Natural killer cell (primary cell): ENCODE measurements at regions not wholly inside any gene's neighbourhood (a gene's known extent, or its start where the extent isn't known, plus 50 kb on each side); places are given as distances from the start of the nearest gene placed in this dataset.

Source experiments
- ATAC-seq, 3 donors: fragments of 150-1000 bp in 2 of 3; fragments of 200-7000 bp in 1 of 3; cut with Tn5 transposase; 1 replicate in 1 of 3; 2 replicates in 2 of 3; pipeline ENCODE4 v1.10.0; 2021; ENCODE audit warnings: mild to moderate bottlenecking in 2 of 3, moderate library complexity in 2 of 3
- DNase-seq, 2 donors: peaks; one replicate each; pipeline versions ENCODE4 v3.0.0 to v3.0.0-alpha.2; 2013 to 2021; ENCODE audit warnings: mixed read lengths in 1 of 2
- H3K27ac ChIP-seq: one replicate; pipeline ENCODE4 v1.5.1; 2013; ENCODE audit warnings: mild to moderate bottlenecking, low read length
- H3K27me3 ChIP-seq: one replicate; pipeline ENCODE4 v1.6.1; 2013; ENCODE audit warnings: low read length; ENCODE audit not compliant: control insufficient read depth, insufficient read depth
- H3K36me3 ChIP-seq: one replicate; pipeline ENCODE4 v1.6.1; 2013; ENCODE audit warnings: low read length; ENCODE audit not compliant: control insufficient read depth, insufficient read depth
- H3K4me1 ChIP-seq: one replicate; pipeline ENCODE4 v1.6.1; 2013; ENCODE audit warnings: low read length; ENCODE audit not compliant: control insufficient read depth, insufficient read depth
- H3K4me3 ChIP-seq: one replicate; pipeline ENCODE4 v1.5.1; 2013; ENCODE audit warnings: low read length
- H3K9me3 ChIP-seq: one replicate; pipeline ENCODE4 v1.6.1; 2013; ENCODE audit warnings: low read length; ENCODE audit not compliant: control insufficient read depth, insufficient read depth
- H3K27ac Mint-ChIP-seq, 2 donors: one replicate each; pipeline ENCODE4 v1.8.0; 2022; ENCODE audit warnings: mild to moderate bottlenecking in 2 of 2, mixed read lengths in 2 of 2, moderate library complexity in 1 of 2
- H3K27me3 Mint-ChIP-seq, 2 donors: one replicate each; pipeline ENCODE4 v1.8.0; 2022; ENCODE audit warnings: low read depth in 2 of 2, mixed read lengths in 2 of 2
- H3K36me3 Mint-ChIP-seq: one replicate; pipeline ENCODE4 v1.8.0; 2022; ENCODE audit warnings: mixed read lengths
- H3K4me1 Mint-ChIP-seq, 2 donors: one replicate each; pipeline ENCODE4 v1.8.0; 2022; ENCODE audit warnings: mixed read lengths in 2 of 2
- H3K4me3 Mint-ChIP-seq: one replicate; pipeline ENCODE4 v1.8.0; 2022; ENCODE audit warnings: mild to moderate bottlenecking, moderate library complexity, mixed read lengths
- H3K9me3 Mint-ChIP-seq, 2 donors: one replicate each; pipeline ENCODE4 v1.8.0; 2022; ENCODE audit warnings: mixed read lengths in 2 of 2
- WGBS: methylation state at CpG from one replicate; pipeline ENCODE4 v1.1.7; 2013; ENCODE audit warnings: missing lambda C conversion rate; ENCODE audit not compliant: insufficient coverage; 5-methylcytosine and 5-hydroxymethylcytosine counted together
- intact Hi-C: fragments of 100-400 bp; cut with micrococcal nuclease; formaldehyde crosslinking; loops from one replicate; pipeline ENCODE4 v1.14.2; 2022
- TF ChIP-seq, protein P1 (sequence below): fragments of 200-600 bp; IDR thresholded peaks from one replicate; pipeline ENCODE4 v1.8.0; 2022; ENCODE audit warnings: antibody characterized with exemption

DNA sequence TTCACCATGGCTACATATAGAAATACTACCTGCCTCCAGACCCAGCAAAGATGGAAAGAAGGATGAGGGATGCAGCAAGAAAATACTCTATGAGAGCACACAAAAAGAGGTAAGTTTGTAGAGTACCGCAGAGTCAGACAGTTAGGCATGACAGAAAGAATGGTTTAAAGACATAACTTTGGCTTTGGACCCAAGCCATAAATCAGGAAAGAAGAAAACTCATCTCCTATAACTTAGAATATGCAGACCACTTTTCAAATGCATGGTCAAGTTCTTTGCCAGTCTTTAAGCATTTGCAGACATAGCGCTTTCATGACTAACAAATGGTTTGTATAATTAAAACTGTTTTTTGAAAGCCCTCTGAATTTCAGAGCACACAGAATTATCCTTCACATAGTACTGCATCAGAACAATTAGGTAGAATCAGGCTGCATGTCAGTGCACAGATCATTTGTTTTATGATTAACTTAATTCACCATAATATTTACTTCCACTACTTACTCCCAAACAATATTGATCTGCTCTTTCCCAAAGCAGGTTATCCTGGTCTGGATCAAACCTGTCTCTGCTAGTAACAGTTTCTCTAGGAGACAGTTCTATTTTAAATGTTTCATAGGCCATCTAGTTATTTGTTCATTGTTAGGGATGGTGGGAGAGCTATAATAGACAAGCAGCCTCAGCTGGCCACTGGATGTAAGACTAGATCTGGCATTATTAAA, 280.7 kb upstream of the NR5A2 start:
- ATAC-seq: no peak
- 92% methylated on average over 1 of the region's 2 CpGs for WGBS

DNA sequence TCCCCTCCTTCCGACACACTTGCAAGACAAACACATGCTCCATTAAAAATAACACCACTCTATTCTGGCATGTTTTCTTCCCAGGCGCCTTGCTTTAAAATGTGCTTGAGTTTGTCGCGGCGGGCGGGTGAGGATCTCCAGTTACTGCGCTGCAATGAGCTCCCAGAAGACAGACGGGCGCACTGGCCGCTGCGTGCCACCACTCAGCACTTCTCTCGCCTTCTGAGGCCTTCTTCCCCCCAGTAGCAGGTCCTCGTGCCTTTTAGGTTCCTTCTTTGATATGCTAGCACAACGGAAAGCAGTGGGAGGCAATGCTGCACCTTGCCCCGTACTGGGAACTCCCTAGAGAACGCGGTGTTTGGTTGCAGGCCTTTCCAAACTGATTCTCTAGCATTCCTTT, 279.5 kb upstream of the NR5A2 start:
- intact Hi-C loops: no loop called here

More for the DNA sequence above, 280.7 kb upstream of the NR5A2 start:
- H3K4me1 ChIP-seq: no peaks in the 10 kb centered on the region
- no peaks in the 10 kb centered on the region for H3K36me3 ChIP-seq
- H3K27ac ChIP-seq: no peak overlapping the region
- TF ChIP-seq, protein P1, sequence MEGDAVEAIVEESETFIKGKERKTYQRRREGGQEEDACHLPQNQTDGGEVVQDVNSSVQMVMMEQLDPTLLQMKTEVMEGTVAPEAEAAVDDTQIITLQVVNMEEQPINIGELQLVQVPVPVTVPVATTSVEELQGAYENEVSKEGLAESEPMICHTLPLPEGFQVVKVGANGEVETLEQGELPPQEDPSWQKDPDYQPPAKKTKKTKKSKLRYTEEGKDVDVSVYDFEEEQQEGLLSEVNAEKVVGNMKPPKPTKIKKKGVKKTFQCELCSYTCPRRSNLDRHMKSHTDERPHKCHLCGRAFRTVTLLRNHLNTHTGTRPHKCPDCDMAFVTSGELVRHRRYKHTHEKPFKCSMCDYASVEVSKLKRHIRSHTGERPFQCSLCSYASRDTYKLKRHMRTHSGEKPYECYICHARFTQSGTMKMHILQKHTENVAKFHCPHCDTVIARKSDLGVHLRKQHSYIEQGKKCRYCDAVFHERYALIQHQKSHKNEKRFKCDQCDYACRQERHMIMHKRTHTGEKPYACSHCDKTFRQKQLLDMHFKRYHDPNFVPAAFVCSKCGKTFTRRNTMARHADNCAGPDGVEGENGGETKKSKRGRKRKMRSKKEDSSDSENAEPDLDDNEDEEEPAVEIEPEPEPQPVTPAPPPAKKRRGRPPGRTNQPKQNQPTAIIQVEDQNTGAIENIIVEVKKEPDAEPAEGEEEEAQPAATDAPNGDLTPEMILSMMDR: no peak
- Mint-ChIP-seq H3K9me3 (no peaks in the 10 kb centered on the region), H3K36me3 (no peaks in the 10 kb centered on the region), H3K4me1 (no peaks in the 10 kb centered on the region), H3K27ac (no peak overlapping the region), H3K27me3 (no peaks in the 10 kb centered on the region), H3K4me3 (no peak overlapping the region)
- no peaks in the 10 kb centered on the region for H3K27me3 ChIP-seq
- H3K9me3 ChIP-seq: no peaks in the 10 kb centered on the region
- no peak for DNase-seq
- intact Hi-C loops: no loop called here
- H3K4me3 ChIP-seq: no peak overlapping the region

DNA sequence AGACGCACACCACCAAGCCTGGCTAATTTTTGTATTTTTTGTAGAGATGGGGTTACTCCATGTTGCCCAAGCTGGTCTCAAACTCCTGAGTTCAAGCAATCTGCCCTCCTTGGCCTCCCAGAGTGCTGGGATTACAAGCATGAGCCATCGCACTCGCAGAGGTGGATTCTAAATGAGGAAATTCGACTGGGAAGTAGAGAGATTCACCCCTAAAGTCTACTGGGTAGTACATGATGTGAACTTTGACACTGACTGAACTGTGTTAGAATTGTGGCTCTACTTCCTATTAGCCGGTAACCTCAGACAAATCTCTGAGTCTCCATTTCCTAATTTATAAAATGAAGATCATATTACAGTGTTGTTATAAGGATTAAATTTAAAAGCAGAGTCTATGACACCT, 276.0 kb upstream of the NR5A2 start:
- no peaks in the 10 kb centered on the region for H3K9me3 ChIP-seq
- no peak overlapping the region for H3K4me3 ChIP-seq
- Mint-ChIP-seq H3K9me3 (no peaks in the 10 kb centered on the region), H3K27me3 (peaks cover 4 to 7% of the 10 kb centered on the region in 2 donors), H3K36me3 (no peaks in the 10 kb centered on the region), H3K4me1 (no peaks in the 10 kb centered on the region), H3K27ac (no peak overlapping the region), H3K4me3 (no peak overlapping the region)
- H3K27ac ChIP-seq: no peak overlapping the region
- H3K27me3 ChIP-seq: no peaks in the 10 kb centered on the region
- 85% methylated on average over 4 of the region's 5 CpGs for WGBS
- no peak for DNase-seq
- TF ChIP-seq, protein P1: no peak
- intact Hi-C loops: no loop called here
- ATAC-seq: no peak
- no peaks in the 10 kb centered on the region for H3K36me3 ChIP-seq
- no peaks in the 10 kb centered on the region for H3K4me1 ChIP-seq

More for the DNA sequence above, 279.5 kb upstream of the NR5A2 start:
- Mint-ChIP-seq H3K27ac (no peak overlapping the region), H3K4me3 (no peak overlapping the region), H3K27me3 (no peaks in the 10 kb centered on the region), H3K4me1 (no peaks in the 10 kb centered on the region), H3K36me3 (no peaks in the 10 kb centered on the region), H3K9me3 (no peaks in the 10 kb centered on the region)
- Histone ChIP-seq H3K4me3 (no peak overlapping the region), H3K9me3 (no peaks in the 10 kb centered on the region), H3K4me1 (no peaks in the 10 kb centered on the region), H3K27ac (no peak overlapping the region), H3K36me3 (no peaks in the 10 kb centered on the region), H3K27me3 (no peaks in the 10 kb centered on the region)
- ATAC-seq (no peak), DNase-seq (no peak)
- 88% methylated on average over 17 of the region's 17 CpGs for WGBS
- TF ChIP-seq, protein P1: no peak
